ENCODE measurements at regions not wholly inside any gene's neighbourhood (a gene's known extent, or its start where the extent isn't known, plus 50 kb on each side); places are given as distances from the start of the nearest gene placed in this dataset.

GRCh38 chr4:97396605-97397004 is 746.7 kb downstream of the STPG2 start:
- TF ChIP-seq POLR2A (IDR thresholded peaks at IDR 0.05) (no peak), CTCF (IDR thresholded peaks at IDR 0.05 in 4 of 5, conservative IDR thresholded peaks at IDR 0.05 in 1 of 5) (no peak)
